Heart left ventricle (tissue), 16 donors: ENCODE measurements at regions not wholly inside any gene's neighbourhood (a gene's known extent, or its start where the extent isn't known, plus 50 kb on each side); places are given as distances from the start of the nearest gene placed in this dataset.
"Not testable (repeated sequence)": the region's sequence is repeated elsewhere in the genome, so short reads cannot be mapped to it uniquely, and the experiment has no call there.

Experiments
- ATAC-seq, 4 donors: fragments of 200-7000 bp; cut with Tn5 transposase; one replicate each; pipeline ENCODE4 v1.9.1; 2020 to 2022; ENCODE audit warnings: moderate library complexity in 4 of 4, mild to moderate bottlenecking in 3 of 4, moderate number of reproducible peaks in 1 of 4
- DNase-seq, 5 donors: peaks; one replicate each; pipeline ENCODE4 v3.0.0-alpha.2; 2020
- H3K27ac ChIP-seq, 12 donors: fragments of 200-600 bp; sonication (generic) in 4 of 12; one replicate each; pipeline versions ENCODE4 v1.5.0 to v1.8.0; 2016 to 2022; ENCODE audit warnings: mild to moderate bottlenecking in 2 of 12
- H3K27me3 ChIP-seq, 9 donors: fragments of 200-600 bp; sonication (generic) in 2 of 9; one replicate each; pipeline versions ENCODE4 v1.5.1 to v1.8.0; 2016 to 2022; ENCODE audit warnings: mild to moderate bottlenecking in 3 of 9
- H3K36me3 ChIP-seq, 9 donors: fragments of 200-600 bp; sonication (generic) in 2 of 9; one replicate each; pipeline versions ENCODE4 v1.5.0 to v1.8.0; 2018 to 2022; ENCODE audit warnings: mild to moderate bottlenecking in 2 of 9
- H3K4me1 ChIP-seq, 12 donors: fragments of 200-600 bp; sonication (generic) in 4 of 12; one replicate each; pipeline versions ENCODE4 v1.5.0 to v1.8.0; 2016 to 2022; ENCODE audit warnings: mild to moderate bottlenecking in 3 of 12
- H3K4me3 ChIP-seq, 12 donors: fragments of 200-600 bp; sonication (generic) in 4 of 12; one replicate each; pipeline versions ENCODE4 v1.5.0 to v1.8.0; 2017 to 2022; ENCODE audit warnings: mild to moderate bottlenecking in 9 of 12, moderate library complexity in 4 of 12
- H3K9me3 ChIP-seq, 12 donors: fragments of 200-600 bp; sonication (generic) in 4 of 12; one replicate each; pipeline versions ENCODE4 v1.5.0 to v1.8.0; 2016 to 2022; ENCODE audit warnings: mild to moderate bottlenecking in 1 of 12
- POLR2A ChIP-seq, 2 donors: fragments of 450-650 bp; IDR thresholded peaks; one replicate each; pipeline ENCODE4 v1.6.1; 2017; ENCODE audit warnings: antibody characterized with exemption in 2 of 2, mild to moderate bottlenecking in 2 of 2, moderate library complexity in 2 of 2
- WGBS, 4 donors: extraction: QIAGEN DNeasy Blood & Tissue Kit in 2 of 4; methylation state at CpG; one replicate each; pipeline versions ENCODE4 v1.1.5 to v1.1.7; 2013 to 2018; 5-methylcytosine and 5-hydroxymethylcytosine counted together
- intact Hi-C, 10 donors: fragments of 100-400 bp; cut with DNase I; formaldehyde crosslinking; loops; one replicate each; pipeline versions ENCODE4 v1.11.1 to v1.14.2; 2022
- TF ChIP-seq, protein P1 (sequence below), 12 donors: fragments of 200-600 bp; sonication (generic) in 4 of 12; IDR thresholded peaks; one replicate each; pipeline versions ENCODE4 v1.5.0 to v1.8.0; 2018 to 2022; ENCODE audit warnings: antibody characterized with exemption in 12 of 12, mild to moderate bottlenecking in 5 of 12
- donor health status: ischemic (EF 13 %, LVEDD 7.1; RV severe dilation, severe dysfunction).
- donor health status: healthy with polysubstance abuse.
- donor health status: DM: no; HTN: yes; CAD: no.
- donor health status: DM: no; HTN: no; CAD: no.
- donor health status: ischemic (EF 25% LVEDD 6.9; RV normal size, moderate dysfunction).
- donor health status: ischemic (EF 25% LVEDD 5.7; RV mildly dilated, moderate dysfunction).
- donor health status: healthy.
- donor health status: DM: yes; HTN: yes; CAD: no.
- donor health status: ischemic (EF 35%, LVEDD 5.7; RV mildly dilated, moderate dysfunction).
- donor health status: nonischemic (EF 11% LVEDD 7.7; RV severe dilation, severe dysfunction).
- donor health status: DM: yes; HTN: yes; CAD: no.
- donor health status: PGD.
- donor health status: ischemic (EF 29% LVEDD 5.4; RV normal size, mild dysfunction).
- donor health status: nonischemic (EF 23%, LVEDD 6.1; RV moderate dilation, normal function).

DNA sequence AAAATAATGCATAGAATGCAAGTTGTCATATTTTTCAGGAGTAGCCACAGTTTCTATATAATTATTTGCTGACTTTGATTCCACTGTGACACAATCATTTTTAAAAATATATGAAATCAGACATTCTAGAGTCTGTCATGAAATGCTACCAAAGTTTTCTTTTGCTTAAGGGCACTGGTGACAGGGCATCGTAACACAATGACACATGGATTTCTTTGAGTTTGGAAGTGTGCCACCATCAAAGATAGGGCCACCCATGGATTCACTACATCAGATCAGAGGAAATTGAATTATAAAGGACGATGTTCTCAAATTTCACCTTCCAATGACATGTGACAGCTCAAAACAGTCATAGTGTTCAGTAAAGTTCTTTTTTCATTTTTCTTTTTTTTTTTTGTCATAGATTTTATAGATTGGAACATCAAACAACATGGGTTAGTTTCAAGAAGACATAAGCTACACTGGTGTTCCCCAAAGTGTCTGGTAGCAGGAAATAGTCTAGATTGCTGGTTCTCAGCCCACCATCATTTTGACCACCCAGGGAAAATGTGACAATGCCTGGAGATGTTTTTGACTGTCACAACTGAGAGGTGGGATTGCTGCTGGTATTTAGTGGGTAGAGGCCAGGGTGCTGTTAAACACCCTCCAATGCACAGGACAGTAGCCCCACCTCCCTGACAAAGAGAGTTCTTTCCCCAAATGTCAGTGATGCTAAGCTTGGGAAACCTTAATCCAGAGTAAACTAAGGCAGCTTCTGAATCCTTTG, 123.8 kb upstream of the DOK5 start:
- no peak for ATAC-seq
- TF ChIP-seq, protein P1, sequence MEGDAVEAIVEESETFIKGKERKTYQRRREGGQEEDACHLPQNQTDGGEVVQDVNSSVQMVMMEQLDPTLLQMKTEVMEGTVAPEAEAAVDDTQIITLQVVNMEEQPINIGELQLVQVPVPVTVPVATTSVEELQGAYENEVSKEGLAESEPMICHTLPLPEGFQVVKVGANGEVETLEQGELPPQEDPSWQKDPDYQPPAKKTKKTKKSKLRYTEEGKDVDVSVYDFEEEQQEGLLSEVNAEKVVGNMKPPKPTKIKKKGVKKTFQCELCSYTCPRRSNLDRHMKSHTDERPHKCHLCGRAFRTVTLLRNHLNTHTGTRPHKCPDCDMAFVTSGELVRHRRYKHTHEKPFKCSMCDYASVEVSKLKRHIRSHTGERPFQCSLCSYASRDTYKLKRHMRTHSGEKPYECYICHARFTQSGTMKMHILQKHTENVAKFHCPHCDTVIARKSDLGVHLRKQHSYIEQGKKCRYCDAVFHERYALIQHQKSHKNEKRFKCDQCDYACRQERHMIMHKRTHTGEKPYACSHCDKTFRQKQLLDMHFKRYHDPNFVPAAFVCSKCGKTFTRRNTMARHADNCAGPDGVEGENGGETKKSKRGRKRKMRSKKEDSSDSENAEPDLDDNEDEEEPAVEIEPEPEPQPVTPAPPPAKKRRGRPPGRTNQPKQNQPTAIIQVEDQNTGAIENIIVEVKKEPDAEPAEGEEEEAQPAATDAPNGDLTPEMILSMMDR (IDR thresholded peaks at IDR 0.05) = no peak
- TF ChIP-seq POLR2A (IDR thresholded peaks at IDR 0.05) = no peak
- intact Hi-C loops = no loop called here

DNA sequence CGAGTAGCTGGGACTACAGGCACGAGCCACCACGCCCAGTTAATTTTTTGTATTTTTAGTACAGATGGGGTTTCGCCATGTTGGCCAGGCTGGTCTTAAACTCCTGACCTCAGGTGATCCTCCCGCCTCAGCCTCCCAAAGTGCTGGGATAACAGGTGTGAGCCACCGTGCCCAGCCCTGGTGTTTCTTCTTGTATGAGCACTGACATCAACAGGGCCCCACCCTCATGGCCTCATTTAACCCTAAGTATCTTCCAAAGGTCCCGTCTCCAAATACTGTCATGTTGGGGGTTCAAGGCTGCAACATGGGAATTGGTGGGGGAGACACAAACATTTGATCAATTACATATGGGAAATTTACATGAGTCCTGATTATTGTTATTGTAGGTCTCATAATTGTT, 122.9 kb upstream of the DOK5 start:
- DNase-seq, H3K36me3 ChIP-seq, H3K4me3 ChIP-seq, ATAC-seq, H3K27me3 ChIP-seq, H3K27ac ChIP-seq, H3K9me3 ChIP-seq, intact Hi-C loops, H3K4me1 ChIP-seq: not testable (repeated sequence)
- WGBS, 4 donors = 89 to 97% (median 93%) methylated on average over 7 of the region's 7 CpGs

More for the DNA sequence above, 123.8 kb upstream of the DOK5 start:
- Histone ChIP-seq H3K4me1 (no peaks in the 10 kb centered on the region), H3K4me3 (no peak overlapping the region), H3K36me3 (no peaks in the 10 kb centered on the region), H3K9me3 (no peaks in the 10 kb centered on the region), H3K27ac (no peak overlapping the region), H3K27me3 (no peaks in the 10 kb centered on the region)
- WGBS, 4 donors = 75 to 87% (median 83%) methylated on average over 2 of the region's 2 CpGs
- no peak for DNase-seq

DNA sequence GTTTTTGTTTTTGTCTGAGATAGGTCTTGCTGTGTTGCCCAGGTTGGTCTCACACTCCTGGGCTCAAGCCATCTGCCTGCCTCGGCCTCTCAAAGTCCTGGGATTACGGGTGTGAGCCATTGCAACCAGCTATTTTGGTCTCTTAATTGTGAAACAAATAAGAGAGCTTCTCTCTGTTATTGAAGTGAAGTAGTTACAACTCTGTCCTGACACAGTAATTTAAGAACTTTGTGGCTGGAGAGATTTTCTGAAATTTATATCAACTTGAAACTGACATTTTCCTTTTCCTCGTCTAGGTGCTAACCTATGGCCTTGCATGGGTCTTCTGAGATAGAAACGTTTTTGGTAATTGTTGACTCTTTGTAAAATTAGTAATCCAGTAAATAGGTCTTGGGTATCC, 122.1 kb upstream of the DOK5 start:
- no peak overlapping the region for H3K4me3 ChIP-seq

DNA sequence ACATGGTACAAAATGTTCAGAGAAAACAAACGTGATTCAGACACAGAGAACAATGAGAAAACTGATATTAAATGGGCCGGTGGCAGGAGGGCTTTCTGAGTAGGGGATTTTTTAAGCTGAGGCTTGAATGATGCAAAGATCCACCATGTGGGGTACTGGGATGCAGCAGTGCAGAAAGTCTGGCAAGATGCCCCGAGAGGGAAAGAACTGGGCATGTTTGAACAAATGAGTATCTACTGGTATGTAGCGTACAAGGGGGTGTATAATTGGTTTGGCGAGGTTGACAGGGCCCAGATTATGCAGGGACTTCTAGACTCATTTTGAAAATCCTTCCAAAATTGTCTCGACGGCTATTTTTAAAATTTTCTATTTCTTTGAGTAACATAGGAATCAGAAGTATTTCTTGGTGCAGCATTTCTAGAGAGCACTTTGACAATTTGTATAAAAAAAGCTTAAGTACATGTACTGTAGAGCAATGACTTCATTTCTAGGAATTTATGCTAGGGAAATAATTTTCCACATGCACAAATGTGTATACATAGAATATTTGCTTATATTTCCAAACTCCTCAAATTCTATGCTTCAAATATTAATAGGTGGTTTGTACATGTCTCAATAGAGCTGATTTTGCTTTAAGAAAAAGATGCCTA, 119.6 kb upstream of the DOK5 start:
- H3K9me3 ChIP-seq = no peaks in the 10 kb centered on the region
- no peak overlapping the region for H3K4me3 ChIP-seq
- WGBS, 4 donors = 66 to 76% (median 71%) methylated on average over 7 of the region's 7 CpGs
- no peak for DNase-seq
- ATAC-seq = no peak
- H3K36me3 ChIP-seq = no peaks in the 10 kb centered on the region
- H3K27ac ChIP-seq = no peak overlapping the region
- no peaks in the 10 kb centered on the region for H3K4me1 ChIP-seq
- no peaks in the 10 kb centered on the region for H3K27me3 ChIP-seq
- TF ChIP-seq POLR2A (IDR thresholded peaks at IDR 0.05) = no peak
- intact Hi-C loops = no loop called here

More for the DNA sequence above, 122.1 kb upstream of the DOK5 start:
- H3K27me3 ChIP-seq = no peaks in the 10 kb centered on the region
- intact Hi-C loops = no loop called here
- H3K4me1 ChIP-seq = no peaks in the 10 kb centered on the region
- WGBS, 4 donors = 74 to 83% (median 81%) methylated on average over 4 of the region's 4 CpGs
- H3K27ac ChIP-seq = no peak overlapping the region
- no peaks in the 10 kb centered on the region for H3K9me3 ChIP-seq
- H3K36me3 ChIP-seq = no peaks in the 10 kb centered on the region
- no peak for TF ChIP-seq POLR2A (IDR thresholded peaks at IDR 0.05)
- TF ChIP-seq, protein P1 (IDR thresholded peaks at IDR 0.05) = no peak
- no peak for DNase-seq
- ATAC-seq = no peak

DNA sequence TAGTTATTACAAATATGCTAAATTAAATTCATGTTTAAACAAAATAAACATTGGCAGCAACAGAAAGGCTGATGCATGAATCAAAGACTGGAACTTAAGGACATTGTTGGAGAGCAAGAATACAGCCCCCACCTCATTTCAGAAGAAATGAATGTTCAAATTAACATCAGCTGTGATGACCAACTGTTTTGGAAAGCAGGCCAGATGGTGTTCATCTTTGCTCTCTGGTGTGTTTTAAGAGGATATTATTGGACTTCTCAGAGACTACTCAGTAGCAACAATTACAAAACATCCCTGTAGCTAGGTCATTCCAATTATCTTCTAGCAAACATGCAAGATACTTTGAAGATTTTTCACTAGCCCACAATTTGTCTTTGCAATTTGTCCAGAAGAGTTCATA, 118.6 kb upstream of the DOK5 start:
- Histone ChIP-seq H3K4me3 (no peak overlapping the region), H3K9me3 (no peaks in the 10 kb centered on the region), H3K27me3 (no peaks in the 10 kb centered on the region), H3K36me3 (no peaks in the 10 kb centered on the region), H3K27ac (no peak overlapping the region), H3K4me1 (no peaks in the 10 kb centered on the region)
- intact Hi-C loops = no loop called here
- no peak for TF ChIP-seq POLR2A (IDR thresholded peaks at IDR 0.05)
- TF ChIP-seq, protein P1 (IDR thresholded peaks at IDR 0.05) = no peak
- DNase-seq (no peak), ATAC-seq (no peak)
